GM12891 (cell line): ENCODE measurements at regions not wholly inside any gene's neighbourhood (a gene's known extent, or its start where the extent isn't known, plus 50 kb on each side); places are given as distances from the start of the nearest gene placed in this dataset.

Source experiments
- POLR2A ChIP-seq: IDR thresholded peaks from 2 replicates; pipeline ENCODE4 v1.6.1; 2011; ENCODE audit warnings: low read depth, low read length, control low read depth
- POLR2AphosphoS5 ChIP-seq: IDR thresholded peaks from 2 replicates; pipeline ENCODE4 v1.6.1; 2011; ENCODE audit warnings: low read depth, low read length, control low read depth
- SPI1 ChIP-seq: IDR thresholded peaks from 2 replicates; pipeline ENCODE4 v1.6.1; 2011; ENCODE audit warnings: low read depth, low read length, control low read depth
- TAF1 ChIP-seq: IDR thresholded peaks from 2 replicates; pipeline ENCODE4 v1.6.1; 2011; ENCODE audit warnings: low read depth, low read length, control low read depth

DNA sequence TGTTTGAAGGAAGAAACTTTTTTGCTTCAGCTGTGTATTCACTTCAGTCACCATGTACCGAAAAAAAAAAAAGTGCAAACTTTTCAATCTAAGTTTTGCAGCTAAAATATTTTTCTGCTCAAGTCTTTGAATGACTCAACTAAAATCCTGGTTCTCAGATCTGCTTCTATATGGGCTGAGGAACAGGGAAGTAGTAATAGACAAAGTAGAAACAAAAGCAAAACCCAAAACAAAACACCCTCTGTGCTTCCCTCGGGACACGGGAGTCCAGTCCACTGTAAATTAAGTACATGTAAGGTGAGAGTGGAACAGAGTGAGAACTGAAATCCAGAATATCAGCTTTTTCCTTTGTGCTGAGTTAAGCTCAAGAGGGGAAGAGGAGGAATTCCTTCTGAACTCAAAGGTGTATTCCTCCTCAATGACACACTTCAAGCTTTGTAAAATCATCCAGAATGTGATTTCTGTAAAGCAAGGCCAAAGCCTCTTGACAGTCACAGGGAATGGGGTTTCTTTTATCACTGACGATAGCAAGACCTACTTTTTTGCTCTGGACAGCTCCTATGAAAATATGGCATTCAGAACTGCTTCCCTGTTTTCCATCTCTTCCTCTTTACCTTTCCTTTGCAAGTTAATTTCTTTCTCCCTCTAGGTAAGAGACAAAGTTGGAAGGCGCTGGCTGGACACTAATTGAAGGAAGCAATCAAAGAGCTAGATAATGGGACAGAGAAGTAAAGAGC lies 433.5 kb upstream of the MMADHC start:
- TF ChIP-seq POLR2AphosphoS5, result no peak
- TF ChIP-seq POLR2A, result no peak
- TF ChIP-seq TAF1, result no peak
- no peak for TF ChIP-seq SPI1
